Liver (tissue), 8 donors: ENCODE measurements at regions not wholly inside any gene's neighbourhood (a gene's known extent, or its start where the extent isn't known, plus 50 kb on each side); places are given as distances from the start of the nearest gene placed in this dataset.

Experiments
- DNase-seq: peaks from one replicate; pipeline ENCODE4 v3.0.0-alpha.2; 2017; ENCODE audit warnings: low spot score
- H3K27ac ChIP-seq, 2 donors: one replicate each; pipeline ENCODE4 v1.7.0; 2013; ENCODE audit warnings: inconsistent platforms in 2 of 2, low read length in 2 of 2, control low read depth in 1 of 2, low read depth in 1 of 2, mild to moderate bottlenecking in 1 of 2
- H3K27me3 ChIP-seq, 4 donors: one replicate each; pipeline versions ENCODE4 v1.6.1 to v1.7.0; 2013; ENCODE audit warnings: low read length in 3 of 4, inconsistent platforms in 1 of 4, mild to moderate bottlenecking in 1 of 4, moderate library complexity in 1 of 4; ENCODE audit not compliant: control insufficient read depth in 4 of 4, insufficient read depth in 4 of 4
- H3K36me3 ChIP-seq, 4 donors: one replicate each; pipeline versions ENCODE4 v1.6.1 to v1.7.0; 2013; ENCODE audit warnings: low read length in 3 of 4, mild to moderate bottlenecking in 3 of 4, low read depth in 1 of 4, moderate library complexity in 1 of 4; ENCODE audit not compliant: control insufficient read depth in 4 of 4, insufficient read depth in 3 of 4
- H3K4me1 ChIP-seq, 4 donors: one replicate each; pipeline versions ENCODE4 v1.6.1 to v1.7.0; 2013; ENCODE audit warnings: low read length in 3 of 4, mild to moderate bottlenecking in 3 of 4, moderate library complexity in 1 of 4; ENCODE audit not compliant: control insufficient read depth in 4 of 4, insufficient read depth in 4 of 4
- H3K4me3 ChIP-seq, 3 donors: one replicate each; pipeline versions ENCODE4 v1.6.1 to v1.7.0; 2013; ENCODE audit warnings: low read length in 3 of 3, control low read depth in 1 of 3, low read depth in 1 of 3, mild to moderate bottlenecking in 1 of 3
- H3K9ac ChIP-seq, 2 donors: one replicate each; pipeline ENCODE4 v1.7.0; 2013; ENCODE audit warnings: low read length in 2 of 2, mild to moderate bottlenecking in 2 of 2, moderate library complexity in 2 of 2, control low read depth in 1 of 2, low read depth in 1 of 2
- H3K9me3 ChIP-seq, 4 donors: one replicate each; pipeline versions ENCODE4 v1.6.1 to v1.7.0; 2013; ENCODE audit warnings: low read length in 3 of 4; ENCODE audit not compliant: control insufficient read depth in 4 of 4
- EGR1 ChIP-seq, 2 donors: IDR thresholded peaks; 2 replicates each; pipeline ENCODE4 v1.6.1; 2016 to 2018; ENCODE audit warnings: antibody characterized with exemption in 2 of 2, low read depth in 2 of 2
- FOXA1 ChIP-seq: IDR thresholded peaks from 2 replicates; pipeline ENCODE4 v1.6.1; 2016; ENCODE audit warnings: antibody characterized with exemption
- FOXA2 ChIP-seq: IDR thresholded peaks from 2 replicates; pipeline ENCODE4 v1.6.1; 2016; ENCODE audit warnings: antibody characterized with exemption
- GABPA ChIP-seq, 2 donors: IDR thresholded peaks in 1 of 2; conservative IDR thresholded peaks in 1 of 2; 2 replicates each; pipeline ENCODE4 v1.6.1; 2016; ENCODE audit warnings: antibody characterized with exemption in 2 of 2, mild to moderate bottlenecking in 1 of 2, moderate library complexity in 1 of 2
- HNF4A ChIP-seq, 2 donors: conservative IDR thresholded peaks; 2 replicates each; pipeline ENCODE4 v1.6.1; 2016; ENCODE audit warnings: antibody characterized with exemption in 2 of 2, mild to moderate bottlenecking in 2 of 2
- NR2F2 ChIP-seq: IDR thresholded peaks from 2 replicates; pipeline ENCODE4 v1.6.1; 2016; ENCODE audit warnings: antibody characterized with exemption
- RAD21 ChIP-seq, 2 donors: IDR thresholded peaks; 2 replicates each; pipeline ENCODE4 v1.6.1; 2016; ENCODE audit warnings: antibody characterized with exemption in 2 of 2, mild to moderate bottlenecking in 2 of 2
- RXRA ChIP-seq, 2 donors: IDR thresholded peaks; 2 replicates each; pipeline ENCODE4 v1.6.1; 2017 to 2018; ENCODE audit warnings: antibody characterized with exemption in 2 of 2, mild to moderate bottlenecking in 1 of 2
- SP1 ChIP-seq: IDR thresholded peaks from 2 replicates; pipeline ENCODE4 v1.6.1; 2018; ENCODE audit warnings: antibody characterized with exemption, mild to moderate bottlenecking
- TAF1 ChIP-seq: conservative IDR thresholded peaks from 2 replicates; pipeline ENCODE4 v1.6.1; 2016; ENCODE audit warnings: antibody characterized with exemption, mild to moderate bottlenecking
- YY1 ChIP-seq: IDR thresholded peaks from 2 replicates; pipeline ENCODE4 v1.6.1; 2016; ENCODE audit warnings: antibody characterized with exemption, mild to moderate bottlenecking
- WGBS: extraction: QIAGEN DNeasy Blood & Tissue Kit; methylation state at CpG from one replicate; pipeline ENCODE4 v1.1.7; 2013; 5-methylcytosine and 5-hydroxymethylcytosine counted together
- TF ChIP-seq, protein P1 (sequence below): IDR thresholded peaks from 2 replicates; pipeline ENCODE4 v1.6.1; 2016; ENCODE audit warnings: antibody characterized with exemption
- TF ChIP-seq, protein P2 (sequence below): IDR thresholded peaks from 2 replicates; pipeline ENCODE4 v1.6.1; 2016; ENCODE audit warnings: antibody characterized with exemption, mild to moderate bottlenecking
- TF ChIP-seq, protein P3 (sequence below): IDR thresholded peaks from 2 replicates; pipeline ENCODE4 v1.6.1; 2016; ENCODE audit warnings: antibody characterized with exemption
- TF ChIP-seq, protein P4 (sequence below): IDR thresholded peaks from 2 replicates; pipeline ENCODE4 v1.6.1; 2016; ENCODE audit warnings: antibody characterized with exemption
- TF ChIP-seq, protein P5 (sequence below): fragments of 150-350 bp; IDR thresholded peaks from 2 replicates; pipeline ENCODE4 v1.5.1; 2017; ENCODE audit warnings: improper control_type of control experiment, low read depth, low read length; ENCODE audit not compliant: missing input control
- donor health status: healthy.
- donor health status: healthy.
- donor health status: healthy.
- donor health status: healthy.
- donor health status: healthy.

DNA sequence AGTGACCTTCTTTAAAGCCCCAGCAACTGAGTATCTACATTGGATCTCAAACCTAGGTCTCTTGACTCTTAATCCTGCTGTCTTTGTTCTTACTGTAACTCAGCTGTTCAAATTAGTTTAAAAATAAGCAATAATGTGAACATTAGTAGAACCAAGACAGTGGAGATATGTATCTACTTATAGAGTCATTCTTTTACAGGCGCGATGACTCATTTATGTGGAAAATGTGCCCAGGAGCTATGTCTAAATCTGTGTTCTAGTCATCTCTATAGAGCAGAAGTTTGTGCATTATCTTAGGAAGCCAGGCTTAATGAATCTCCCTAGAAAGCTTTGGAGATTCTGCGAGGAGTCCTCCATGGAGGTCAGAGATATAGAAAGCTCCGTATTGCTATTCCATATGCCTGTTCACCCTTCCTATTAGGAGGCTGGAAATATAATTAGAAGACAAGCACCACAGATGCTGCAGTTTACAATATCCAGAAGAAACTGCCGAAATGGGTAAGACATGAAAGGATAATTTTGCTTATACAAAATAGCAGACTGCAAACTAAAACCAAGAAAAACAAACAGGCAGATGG, 211.6 kb downstream of the TRIB2 start (continued):
- TF ChIP-seq, protein P1, sequence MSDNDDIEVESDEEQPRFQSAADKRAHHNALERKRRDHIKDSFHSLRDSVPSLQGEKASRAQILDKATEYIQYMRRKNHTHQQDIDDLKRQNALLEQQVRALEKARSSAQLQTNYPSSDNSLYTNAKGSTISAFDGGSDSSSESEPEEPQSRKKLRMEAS = no peak
- TF ChIP-seq HNF4A (conservative IDR thresholded peaks at IDR 0.05) (no peak), EGR1 (IDR thresholded peaks at IDR 0.05; ENCODE audit: low read depth in 2 of 2) (no peak), TAF1 (no peak)

DNA sequence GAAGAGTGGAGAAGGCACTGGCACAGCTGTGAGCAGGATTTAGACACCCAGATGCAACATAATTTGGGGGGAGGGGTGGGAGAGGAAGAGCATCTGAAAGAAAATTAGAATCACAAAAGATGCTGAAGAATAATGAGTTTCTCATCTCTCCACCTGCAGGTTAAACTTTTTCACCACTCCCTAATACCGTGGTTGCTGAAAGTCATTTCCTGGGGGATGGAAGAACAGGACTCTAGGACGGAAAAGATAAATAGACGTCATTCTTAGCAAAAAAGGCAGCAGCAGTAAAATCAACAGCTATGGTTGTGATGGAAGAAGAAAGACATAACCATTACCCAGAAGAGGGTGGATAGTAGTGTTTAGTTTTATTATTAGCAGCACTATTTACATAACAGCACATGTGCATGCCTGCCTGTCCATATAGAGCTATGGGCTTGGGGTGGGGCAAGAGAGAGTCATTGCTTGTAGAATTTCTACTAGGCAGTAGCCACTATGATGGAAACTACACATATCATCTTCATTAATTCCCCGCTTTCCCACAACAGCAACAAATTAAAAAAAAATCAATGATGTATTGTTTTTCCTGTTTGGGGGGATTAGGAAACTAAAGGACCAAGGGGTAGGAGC, 212.2 kb downstream of the TRIB2 start:
- WGBS = 39% methylated on average over 4 of the region's 4 CpGs
- H3K9ac ChIP-seq = no peak overlapping the region
- no peak overlapping the region for H3K4me3 ChIP-seq

DNA sequence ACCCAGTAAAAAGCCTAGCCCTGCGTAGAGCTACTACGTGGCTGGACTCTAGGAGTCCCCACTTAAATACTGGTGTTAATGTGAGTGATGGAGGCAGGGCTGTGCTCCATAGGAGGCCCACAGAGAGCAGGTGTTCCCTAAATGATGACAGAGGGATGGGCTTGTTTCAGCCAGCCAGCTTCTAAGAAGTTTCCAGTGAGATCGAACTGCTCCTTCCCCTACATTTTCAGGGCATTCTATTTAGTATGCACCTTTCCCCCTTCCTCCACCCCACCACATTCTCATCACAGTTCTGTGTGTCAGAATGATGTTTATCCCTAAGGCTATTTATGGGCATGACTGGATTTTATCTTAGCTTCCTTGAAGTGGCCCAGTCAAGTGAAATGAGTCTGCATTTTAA, 213.0 kb downstream of the TRIB2 start:
- H3K27ac ChIP-seq = no peak overlapping the region
- H3K9ac ChIP-seq = no peak overlapping the region
- H3K4me1 ChIP-seq = no peaks in the 10 kb centered on the region
- no peak overlapping the region for H3K4me3 ChIP-seq
- no peaks in the 10 kb centered on the region for H3K36me3 ChIP-seq
- 80% methylated on average over 3 of the region's 3 CpGs for whole genome bisulfite sequencing
- peaks cover 0 to 12% (median 0%) of the 10 kb centered on the region in 4 donors for H3K27me3 ChIP-seq
- no peak for DNase-seq
- H3K9me3 ChIP-seq = no peaks in the 10 kb centered on the region
- TF ChIP-seq, protein P2, sequence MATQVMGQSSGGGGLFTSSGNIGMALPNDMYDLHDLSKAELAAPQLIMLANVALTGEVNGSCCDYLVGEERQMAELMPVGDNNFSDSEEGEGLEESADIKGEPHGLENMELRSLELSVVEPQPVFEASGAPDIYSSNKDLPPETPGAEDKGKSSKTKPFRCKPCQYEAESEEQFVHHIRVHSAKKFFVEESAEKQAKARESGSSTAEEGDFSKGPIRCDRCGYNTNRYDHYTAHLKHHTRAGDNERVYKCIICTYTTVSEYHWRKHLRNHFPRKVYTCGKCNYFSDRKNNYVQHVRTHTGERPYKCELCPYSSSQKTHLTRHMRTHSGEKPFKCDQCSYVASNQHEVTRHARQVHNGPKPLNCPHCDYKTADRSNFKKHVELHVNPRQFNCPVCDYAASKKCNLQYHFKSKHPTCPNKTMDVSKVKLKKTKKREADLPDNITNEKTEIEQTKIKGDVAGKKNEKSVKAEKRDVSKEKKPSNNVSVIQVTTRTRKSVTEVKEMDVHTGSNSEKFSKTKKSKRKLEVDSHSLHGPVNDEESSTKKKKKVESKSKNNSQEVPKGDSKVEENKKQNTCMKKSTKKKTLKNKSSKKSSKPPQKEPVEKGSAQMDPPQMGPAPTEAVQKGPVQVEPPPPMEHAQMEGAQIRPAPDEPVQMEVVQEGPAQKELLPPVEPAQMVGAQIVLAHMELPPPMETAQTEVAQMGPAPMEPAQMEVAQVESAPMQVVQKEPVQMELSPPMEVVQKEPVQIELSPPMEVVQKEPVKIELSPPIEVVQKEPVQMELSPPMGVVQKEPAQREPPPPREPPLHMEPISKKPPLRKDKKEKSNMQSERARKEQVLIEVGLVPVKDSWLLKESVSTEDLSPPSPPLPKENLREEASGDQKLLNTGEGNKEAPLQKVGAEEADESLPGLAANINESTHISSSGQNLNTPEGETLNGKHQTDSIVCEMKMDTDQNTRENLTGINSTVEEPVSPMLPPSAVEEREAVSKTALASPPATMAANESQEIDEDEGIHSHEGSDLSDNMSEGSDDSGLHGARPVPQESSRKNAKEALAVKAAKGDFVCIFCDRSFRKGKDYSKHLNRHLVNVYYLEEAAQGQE = no peak
- TF ChIP-seq NR2F2 (no peak), TAF1 (no peak), GABPA (IDR thresholded peaks at IDR 0.05 in 1 of 2, conservative IDR thresholded peaks at IDR 0.05 in 1 of 2) (no peak), HNF4A (conservative IDR thresholded peaks at IDR 0.05) (no peak), YY1 (no peak), FOXA2 (no peak), SP1 (no peak)
- TF ChIP-seq, protein P1 = no peak

More for the DNA sequence above, 212.2 kb downstream of the TRIB2 start:
- no peak for TF ChIP-seq RXRA (IDR thresholded peaks at IDR 0.05)
- TF ChIP-seq, protein P3, sequence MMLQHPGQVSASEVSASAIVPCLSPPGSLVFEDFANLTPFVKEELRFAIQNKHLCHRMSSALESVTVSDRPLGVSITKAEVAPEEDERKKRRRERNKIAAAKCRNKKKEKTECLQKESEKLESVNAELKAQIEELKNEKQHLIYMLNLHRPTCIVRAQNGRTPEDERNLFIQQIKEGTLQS = no peak
- TF ChIP-seq, protein P1 = no peak
- TF ChIP-seq SP1 = no peak
- no peak for TF ChIP-seq FOXA2
- TF ChIP-seq FOXA1 = no peak
- TF ChIP-seq, protein P4, sequence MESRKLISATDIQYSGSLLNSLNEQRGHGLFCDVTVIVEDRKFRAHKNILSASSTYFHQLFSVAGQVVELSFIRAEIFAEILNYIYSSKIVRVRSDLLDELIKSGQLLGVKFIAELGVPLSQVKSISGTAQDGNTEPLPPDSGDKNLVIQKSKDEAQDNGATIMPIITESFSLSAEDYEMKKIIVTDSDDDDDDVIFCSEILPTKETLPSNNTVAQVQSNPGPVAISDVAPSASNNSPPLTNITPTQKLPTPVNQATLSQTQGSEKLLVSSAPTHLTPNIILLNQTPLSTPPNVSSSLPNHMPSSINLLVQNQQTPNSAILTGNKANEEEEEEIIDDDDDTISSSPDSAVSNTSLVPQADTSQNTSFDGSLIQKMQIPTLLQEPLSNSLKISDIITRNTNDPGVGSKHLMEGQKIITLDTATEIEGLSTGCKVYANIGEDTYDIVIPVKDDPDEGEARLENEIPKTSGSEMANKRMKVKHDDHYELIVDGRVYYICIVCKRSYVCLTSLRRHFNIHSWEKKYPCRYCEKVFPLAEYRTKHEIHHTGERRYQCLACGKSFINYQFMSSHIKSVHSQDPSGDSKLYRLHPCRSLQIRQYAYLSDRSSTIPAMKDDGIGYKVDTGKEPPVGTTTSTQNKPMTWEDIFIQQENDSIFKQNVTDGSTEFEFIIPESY = no peak
- TF ChIP-seq EGR1 (IDR thresholded peaks at IDR 0.05; ENCODE audit: low read depth in 2 of 2) = no peak
- no peak for TF ChIP-seq HNF4A (conservative IDR thresholded peaks at IDR 0.05)
- TF ChIP-seq GABPA (IDR thresholded peaks at IDR 0.05 in 1 of 2, conservative IDR thresholded peaks at IDR 0.05 in 1 of 2) = no peak
- TF ChIP-seq, protein P5, sequence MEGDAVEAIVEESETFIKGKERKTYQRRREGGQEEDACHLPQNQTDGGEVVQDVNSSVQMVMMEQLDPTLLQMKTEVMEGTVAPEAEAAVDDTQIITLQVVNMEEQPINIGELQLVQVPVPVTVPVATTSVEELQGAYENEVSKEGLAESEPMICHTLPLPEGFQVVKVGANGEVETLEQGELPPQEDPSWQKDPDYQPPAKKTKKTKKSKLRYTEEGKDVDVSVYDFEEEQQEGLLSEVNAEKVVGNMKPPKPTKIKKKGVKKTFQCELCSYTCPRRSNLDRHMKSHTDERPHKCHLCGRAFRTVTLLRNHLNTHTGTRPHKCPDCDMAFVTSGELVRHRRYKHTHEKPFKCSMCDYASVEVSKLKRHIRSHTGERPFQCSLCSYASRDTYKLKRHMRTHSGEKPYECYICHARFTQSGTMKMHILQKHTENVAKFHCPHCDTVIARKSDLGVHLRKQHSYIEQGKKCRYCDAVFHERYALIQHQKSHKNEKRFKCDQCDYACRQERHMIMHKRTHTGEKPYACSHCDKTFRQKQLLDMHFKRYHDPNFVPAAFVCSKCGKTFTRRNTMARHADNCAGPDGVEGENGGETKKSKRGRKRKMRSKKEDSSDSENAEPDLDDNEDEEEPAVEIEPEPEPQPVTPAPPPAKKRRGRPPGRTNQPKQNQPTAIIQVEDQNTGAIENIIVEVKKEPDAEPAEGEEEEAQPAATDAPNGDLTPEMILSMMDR = no peak
- TF ChIP-seq TAF1 = no peak
- TF ChIP-seq YY1 = no peak
- no peak for TF ChIP-seq RAD21 (IDR thresholded peaks at IDR 0.05)
- no peak for DNase-seq
- no peaks in the 10 kb centered on the region for H3K9me3 ChIP-seq
- no peaks in the 10 kb centered on the region for H3K36me3 ChIP-seq
- H3K27ac ChIP-seq = no peak overlapping the region
- H3K27me3 ChIP-seq = peaks cover 0 to 7% (median 0%) of the 10 kb centered on the region in 4 donors
- no peaks in the 10 kb centered on the region for H3K4me1 ChIP-seq
